GM23248 (cell line): ENCODE measurements at regions not wholly inside any gene's neighbourhood (a gene's known extent, or its start where the extent isn't known, plus 50 kb on each side); places are given as distances from the start of the nearest gene placed in this dataset.

Source experiments
- DNase-seq: peaks from one replicate; pipeline ENCODE4 v3.0.0-alpha.2; 2015
- H2AFZ ChIP-seq: fragments of 200-600 bp; sonication (generic); 2 replicates; pipeline ENCODE4 v1.6.1; 2016; ENCODE audit warnings: antibody characterized with exemption
- H3F3A ChIP-seq: fragments of 200-600 bp; sonication (generic); 2 replicates; pipeline ENCODE4 v1.6.1; 2016; ENCODE audit warnings: mild to moderate bottlenecking, antibody characterized with exemption, mixed run types; ENCODE audit not compliant: insufficient read depth
- H3K27ac ChIP-seq: fragments of 200-600 bp; sonication (generic); 2 replicates; pipeline ENCODE4 v1.5.1; 2016; ENCODE audit warnings: mild to moderate bottlenecking
- H3K27me3 ChIP-seq: fragments of 200-600 bp; sonication (generic); replicated peaks from 2 replicates; pipeline ENCODE4 v1.6.1; 2016; ENCODE audit warnings: mild to moderate bottlenecking; ENCODE audit not compliant: insufficient read depth
- H3K36me3 ChIP-seq: fragments of 200-600 bp; sonication (generic); 2 replicates; pipeline ENCODE4 v1.6.1; 2016; ENCODE audit warnings: low read depth, mild to moderate bottlenecking
- H3K4me1 ChIP-seq: fragments of 200-600 bp; sonication (generic); 2 replicates; pipeline ENCODE4 v1.6.1; 2016; ENCODE audit warnings: mild to moderate bottlenecking; ENCODE audit not compliant: insufficient read depth
- H3K4me2 ChIP-seq: fragments of 200-600 bp; sonication (generic); one replicate; pipeline ENCODE4 v1.6.1; 2016; ENCODE audit warnings: mild to moderate bottlenecking; ENCODE audit not compliant: unreplicated experiment
- H3K4me3 ChIP-seq: fragments of 200-600 bp; sonication (generic); 2 replicates; pipeline ENCODE4 v1.5.1; 2016; ENCODE audit warnings: mild to moderate bottlenecking
- H3K79me2 ChIP-seq: fragments of 200-600 bp; sonication (generic); 2 replicates; pipeline ENCODE4 v1.6.1; 2016; ENCODE audit warnings: mild to moderate bottlenecking; ENCODE audit not compliant: insufficient read depth
- H3K9ac ChIP-seq: fragments of 200-600 bp; sonication (generic); 2 replicates; pipeline ENCODE4 v1.6.1; 2016; ENCODE audit warnings: mild to moderate bottlenecking
- H3K9me2 ChIP-seq: fragments of 200-600 bp; sonication (generic); 2 replicates; pipeline ENCODE4 v1.6.1; 2016; ENCODE audit warnings: mixed run types, mild to moderate bottlenecking, moderate library complexity; ENCODE audit not compliant: insufficient read depth
- H3K9me3 ChIP-seq: fragments of 200-600 bp; sonication (generic); one replicate; pipeline ENCODE4 v1.6.1; 2017; ENCODE audit warnings: low read depth
- H4K20me1 ChIP-seq: fragments of 200-600 bp; sonication (generic); 2 replicates; pipeline ENCODE4 v1.6.0; 2016; ENCODE audit not compliant: insufficient read depth
- EZH2 ChIP-seq: fragments of 200-600 bp; sonication (generic); IDR thresholded peaks from 2 replicates; pipeline ENCODE4 v1.6.1; 2018; ENCODE audit warnings: antibody characterized with exemption, mild to moderate bottlenecking; ENCODE audit not compliant: insufficient read depth, poor library complexity, severe bottlenecking
- EZH2phosphoT487 ChIP-seq: fragments of 200-600 bp; sonication (generic); IDR thresholded peaks from 2 replicates; pipeline ENCODE4 v1.6.1; 2018; ENCODE audit warnings: antibody characterized with exemption, moderate library complexity, mild to moderate bottlenecking, low read depth; ENCODE audit not compliant: insufficient read depth
- WGBS, 2 experiments: methylation state at CpG; one replicate each; pipeline ENCODE4 v1.1.6; 2015 to 2017; ENCODE audit warnings: low lambda C conversion rate in 2 of 2, low coverage in 1 of 2; ENCODE audit errors: missing lambda C conversion rate in 2 of 2; 5-methylcytosine and 5-hydroxymethylcytosine counted together
- in situ Hi-C: fragments of 300-500 bp; cut with MboI; formaldehyde crosslinking; loops from 2 replicates; pipeline ENCODE4 v1.15.0; 2020

- no peaks in the 10 kb centered on the region for H3K79me2 ChIP-seq
Observed at GRCh38 chr16:13291591-13292333, 390.4 kb downstream of the SHISA9 start.

GRCh38 chr16:13296206-13296605 lies 394.8 kb downstream of the SHISA9 start:
- Histone ChIP-seq H3K9ac (no peak overlapping the region), H4K20me1 (no peaks in the 10 kb centered on the region), H3K4me3 (no peak overlapping the region), H3F3A (no peaks in the 10 kb centered on the region), H3K9me2 (no peaks in the 10 kb centered on the region), H3K79me2 (no peaks in the 10 kb centered on the region), H3K4me2 (no peak overlapping the region), H3K36me3 (no peaks in the 10 kb centered on the region), H3K27ac (no peak overlapping the region), H3K4me1 (no peaks in the 10 kb centered on the region), H2AFZ (no peak overlapping the region), H3K9me3 (no peaks in the 10 kb centered on the region), H3K27me3 (no peaks in the 10 kb centered on the region)
- no peak for DNase-seq
- in situ Hi-C loops, result no loop called here
- TF ChIP-seq EZH2phosphoT487 (no peak), EZH2 (no peak)
- 19 to 25% methylated on average over 4 of the region's 4 CpGs for WGBS, 2 experiments

More at GRCh38 chr16:13291591-13292333, 390.4 kb downstream of the SHISA9 start:
- Histone ChIP-seq H3K27me3 (no peaks in the 10 kb centered on the region), H3K4me1 (no peaks in the 10 kb centered on the region), H3F3A (no peaks in the 10 kb centered on the region), H3K27ac (no peak overlapping the region), H3K4me3 (no peak overlapping the region), H3K9me2 (no peaks in the 10 kb centered on the region), H3K9me3 (no peaks in the 10 kb centered on the region), H3K4me2 (no peak overlapping the region), H3K9ac (no peak overlapping the region), H2AFZ (no peak overlapping the region), H3K36me3 (no peaks in the 10 kb centered on the region), H4K20me1 (no peaks in the 10 kb centered on the region)
- in situ Hi-C loops, result no loop called here
- TF ChIP-seq EZH2 (no peak), EZH2phosphoT487 (no peak)
- 36 to 38% methylated on average over 4 of the region's 4 CpGs for WGBS, 2 experiments
- no peak for DNase-seq

- H3K27me3 ChIP-seq, result no peaks in the 10 kb centered on the region
- H3K4me2 ChIP-seq, result no peak overlapping the region
- no peaks in the 10 kb centered on the region for H3K79me2 ChIP-seq
- H3K9ac ChIP-seq, result no peak overlapping the region
- TF ChIP-seq EZH2phosphoT487, result no peak
- H3K4me1 ChIP-seq, result no peaks in the 10 kb centered on the region
- no peaks in the 10 kb centered on the region for H3F3A ChIP-seq
- 22 to 26% methylated on average over 5 of the region's 5 CpGs for WGBS, 2 experiments
- DNase-seq, result no peak
- in situ Hi-C loops, result no loop called here
- no peak overlapping the region for H3K27ac ChIP-seq
- no peaks in the 10 kb centered on the region for H3K9me3 ChIP-seq
- no peak overlapping the region for H3K4me3 ChIP-seq
- H3K9me2 ChIP-seq, result no peaks in the 10 kb centered on the region
- H3K36me3 ChIP-seq, result no peaks in the 10 kb centered on the region
- H4K20me1 ChIP-seq, result no peaks in the 10 kb centered on the region
- no peak overlapping the region for H2AFZ ChIP-seq
Observed at GRCh38 chr16:13298666-13299065, 397.3 kb downstream of the SHISA9 start.

- no peaks in the 10 kb centered on the region for H3K9me3 ChIP-seq
- in situ Hi-C loops, result no loop called here
- no peaks in the 10 kb centered on the region for H3K27me3 ChIP-seq
- TF ChIP-seq EZH2 (no peak), EZH2phosphoT487 (no peak)
- H3K4me2 ChIP-seq, result no peak overlapping the region
- no peak overlapping the region for H3K27ac ChIP-seq
- no peaks in the 10 kb centered on the region for H4K20me1 ChIP-seq
- no peaks in the 10 kb centered on the region for H3K9me2 ChIP-seq
- no peaks in the 10 kb centered on the region for H3F3A ChIP-seq
- H3K4me3 ChIP-seq, result no peak overlapping the region
- no peaks in the 10 kb centered on the region for H3K4me1 ChIP-seq
- H3K79me2 ChIP-seq, result no peaks in the 10 kb centered on the region
- 12 to 13% methylated on average over 9 of the region's 9 CpGs for WGBS, 2 experiments
- no peak overlapping the region for H2AFZ ChIP-seq
- H3K9ac ChIP-seq, result no peak overlapping the region
- DNase-seq, result no peak
- no peaks in the 10 kb centered on the region for H3K36me3 ChIP-seq
Observed at GRCh38 chr16:13300066-13300840, 398.9 kb downstream of the SHISA9 start.
